ENCODE measurements at regions not wholly inside any gene's neighbourhood (a gene's known extent, or its start where the extent isn't known, plus 50 kb on each side); places are given as distances from the start of the nearest gene placed in this dataset.

DNA sequence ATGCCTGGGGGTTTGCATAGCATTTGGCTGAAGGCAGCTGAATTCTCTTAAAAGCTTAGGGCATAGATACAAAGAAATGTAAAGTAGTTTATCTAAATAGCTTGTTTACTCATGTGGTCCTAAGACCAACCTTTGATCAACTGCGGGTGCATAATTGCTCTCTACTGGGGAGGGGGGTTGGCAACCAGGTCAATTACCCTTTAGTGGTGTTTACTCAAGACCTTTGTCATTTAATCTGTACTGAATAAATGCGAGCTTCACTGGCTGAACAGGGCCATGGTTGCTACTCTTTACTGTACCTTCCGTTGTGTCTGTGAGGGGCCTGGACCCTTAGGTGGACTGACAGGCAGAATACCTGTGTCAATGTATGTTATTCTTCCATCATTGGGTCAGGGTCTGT is 102.7 kb upstream of the FAM9C start:
- TF ChIP-seq EZH2phosphoT487 (IDR thresholded peaks at IDR 0.05; ENCODE audit: borderline replicate concordance, low read length) (no peak), EZH2 (IDR thresholded peaks at IDR 0.05; ENCODE audit: low read length, unreplicated experiment) (no peak)
- TF ChIP-seq, protein P1, sequence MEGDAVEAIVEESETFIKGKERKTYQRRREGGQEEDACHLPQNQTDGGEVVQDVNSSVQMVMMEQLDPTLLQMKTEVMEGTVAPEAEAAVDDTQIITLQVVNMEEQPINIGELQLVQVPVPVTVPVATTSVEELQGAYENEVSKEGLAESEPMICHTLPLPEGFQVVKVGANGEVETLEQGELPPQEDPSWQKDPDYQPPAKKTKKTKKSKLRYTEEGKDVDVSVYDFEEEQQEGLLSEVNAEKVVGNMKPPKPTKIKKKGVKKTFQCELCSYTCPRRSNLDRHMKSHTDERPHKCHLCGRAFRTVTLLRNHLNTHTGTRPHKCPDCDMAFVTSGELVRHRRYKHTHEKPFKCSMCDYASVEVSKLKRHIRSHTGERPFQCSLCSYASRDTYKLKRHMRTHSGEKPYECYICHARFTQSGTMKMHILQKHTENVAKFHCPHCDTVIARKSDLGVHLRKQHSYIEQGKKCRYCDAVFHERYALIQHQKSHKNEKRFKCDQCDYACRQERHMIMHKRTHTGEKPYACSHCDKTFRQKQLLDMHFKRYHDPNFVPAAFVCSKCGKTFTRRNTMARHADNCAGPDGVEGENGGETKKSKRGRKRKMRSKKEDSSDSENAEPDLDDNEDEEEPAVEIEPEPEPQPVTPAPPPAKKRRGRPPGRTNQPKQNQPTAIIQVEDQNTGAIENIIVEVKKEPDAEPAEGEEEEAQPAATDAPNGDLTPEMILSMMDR (conservative IDR thresholded peaks at IDR 0.05; ENCODE audit: low read depth, low read length): no peak

Measured in PC-3 (cell line).